Inferior parietal cortex (tissue), 1 donor: ENCODE measurements at regions not wholly inside any gene's neighbourhood (a gene's known extent, or its start where the extent isn't known, plus 50 kb on each side); places are given as distances from the start of the nearest gene placed in this dataset.
"Not testable (repeated sequence)": the region's sequence is repeated elsewhere in the genome, so short reads cannot be mapped to it uniquely, and the experiment has no call there.

Experiments
- DNase-seq: peaks from one replicate; pipeline ENCODE4 v3.0.0-alpha.2; 2016; ENCODE audit errors: extremely low spot score

GRCh38 chr6:168255283-168255881 lies 64.2 kb downstream of the DACT2 start:
- DNase-seq = no peak

GRCh38 chr6:168252267-168252666 lies 67.3 kb downstream of the DACT2 start:
- DNase-seq = no peak

DNA sequence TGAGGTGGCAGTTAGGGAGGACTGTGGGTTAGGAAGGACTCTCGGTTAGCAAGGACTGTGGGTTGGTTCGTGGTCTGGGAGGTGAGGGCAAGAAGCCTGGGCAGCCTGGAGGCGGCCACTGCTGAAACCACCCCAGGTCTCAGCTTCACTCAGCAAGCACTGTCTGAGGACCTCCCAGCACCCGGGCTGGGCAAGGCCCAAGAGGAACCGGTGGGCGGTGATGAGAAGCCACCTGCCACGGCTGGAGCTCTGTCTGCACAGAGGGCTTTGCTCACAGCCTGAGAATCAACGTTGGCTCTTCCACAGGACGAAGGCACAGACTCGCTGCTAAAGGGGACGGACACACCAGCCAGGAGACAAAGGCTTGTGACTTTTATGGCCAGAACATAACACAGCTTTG lies 69.3 kb downstream of the DACT2 start:
- DNase-seq = no peak

DNA sequence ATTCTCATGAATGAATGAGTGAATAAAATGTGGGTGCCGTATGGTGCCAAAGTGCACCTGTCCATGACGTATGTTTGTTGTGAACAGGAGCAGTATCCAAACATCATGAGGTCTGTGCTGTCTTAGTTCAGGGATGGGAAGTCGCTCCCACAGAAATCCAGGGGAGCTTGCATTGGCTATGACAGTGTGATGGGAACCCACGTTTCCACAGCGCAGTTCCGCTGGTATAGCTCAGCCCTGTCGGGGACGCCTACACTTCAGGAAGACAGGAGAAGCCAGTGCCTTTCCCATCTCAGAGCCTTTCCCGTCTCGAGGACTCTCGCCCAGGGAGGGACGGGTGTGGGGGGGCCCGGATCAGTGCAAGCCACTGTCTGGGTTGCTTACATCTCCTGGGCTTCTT lies 69.8 kb downstream of the DACT2 start:
- DNase-seq = no peak

- no peak for DNase-seq
Measured at GRCh38 chr6:168248148-168248620, 71.4 kb downstream of the DACT2 start.

DNA sequence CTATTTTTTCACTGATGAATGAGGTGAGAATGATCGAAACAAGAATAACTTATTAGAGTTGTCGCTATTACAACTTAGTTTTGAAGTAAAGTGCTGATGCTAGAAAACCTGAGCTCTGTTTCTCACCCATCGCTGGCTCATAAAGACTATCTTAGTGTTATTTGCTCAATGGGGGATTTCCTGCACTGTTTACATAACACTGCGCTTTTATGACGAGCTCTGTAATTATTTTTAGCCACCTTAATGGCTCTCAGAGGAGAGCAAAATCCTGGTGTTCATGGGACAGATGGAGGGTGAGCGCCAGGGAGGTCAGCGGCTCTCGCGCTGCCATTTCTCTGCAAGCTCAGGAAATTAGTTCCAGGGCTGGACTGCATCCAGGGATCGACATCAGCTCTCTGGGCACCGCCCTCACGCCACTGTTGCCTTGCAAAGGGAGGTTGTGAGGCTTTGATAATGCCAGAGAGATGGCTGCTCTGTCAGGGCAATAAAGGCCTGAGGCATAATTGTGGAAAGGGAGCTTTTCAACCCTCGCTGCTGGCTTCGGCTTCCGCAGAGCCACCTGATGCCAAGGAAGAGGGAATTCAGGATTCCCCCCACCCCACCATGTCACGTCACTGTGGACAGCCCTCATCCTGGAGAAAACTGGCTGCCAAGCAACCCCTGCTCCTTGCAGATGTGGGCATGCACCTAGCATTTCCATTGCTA lies 72.0 kb downstream of the DACT2 start:
- DNase-seq = no peak

GRCh38 chr6:168244961-168245551 lies 74.5 kb downstream of the DACT2 start:
- no peak for DNase-seq

- no peak for DNase-seq
Measured at GRCh38 chr6:168243812-168244376, 75.7 kb downstream of the DACT2 start.

DNA sequence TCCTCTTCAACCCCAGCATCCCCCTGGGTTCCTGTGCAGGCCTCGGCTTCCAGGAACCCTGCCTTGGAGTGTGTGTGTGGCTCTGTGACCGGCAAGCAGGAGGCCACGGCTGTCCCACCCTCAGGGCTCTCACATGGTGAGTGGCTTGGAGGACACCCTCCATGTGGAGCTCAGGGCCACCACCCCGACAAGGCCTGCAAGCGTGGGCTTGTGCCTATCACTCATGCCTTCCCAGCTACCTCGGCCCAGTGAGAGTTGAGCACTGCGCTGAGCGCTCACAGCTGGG lies 76.7 kb downstream of the DACT2 start:
- no peak for DNase-seq

GRCh38 chr6:168242111-168242939 lies 77.3 kb downstream of the DACT2 start:
- DNase-seq = no peak

- DNase-seq = no peak
Measured at GRCh38 chr6:168240160-168240559, 79.4 kb downstream of the DACT2 start.

DNA sequence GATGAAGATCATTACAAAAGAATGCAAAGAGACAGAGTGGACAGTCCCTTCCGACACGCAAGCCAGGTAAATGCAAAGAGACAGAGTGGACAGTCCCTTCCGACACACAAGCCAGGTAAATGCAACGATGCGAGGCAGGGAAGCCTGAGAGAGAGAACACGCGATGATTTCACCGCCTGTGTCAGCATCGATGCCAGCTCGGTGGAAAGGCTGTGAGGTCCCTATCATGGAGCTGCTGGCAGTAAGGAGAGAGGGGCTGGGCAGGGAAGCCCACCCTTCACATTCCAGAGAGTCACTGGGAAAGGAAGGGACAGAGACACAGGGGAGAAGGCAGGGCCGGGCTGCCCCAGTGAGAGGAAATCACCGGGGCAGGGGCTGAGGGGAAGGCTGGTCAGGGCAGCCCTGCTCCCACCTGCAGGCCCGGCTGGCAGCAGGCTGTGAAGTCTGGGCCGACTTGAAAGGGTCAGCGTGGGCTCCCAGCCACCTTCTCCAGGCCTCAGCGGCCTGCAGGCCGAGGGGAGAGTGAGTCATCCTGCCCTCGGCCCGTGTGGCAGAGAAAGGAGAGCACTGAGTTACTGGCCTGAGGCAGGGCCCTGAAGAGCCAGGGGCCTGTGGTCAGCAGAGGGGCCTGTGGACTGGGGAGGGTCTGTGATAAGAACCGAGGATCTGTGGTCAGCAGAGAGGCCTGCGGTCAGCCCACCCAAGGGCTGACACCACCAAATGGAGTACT lies 80.4 kb downstream of the DACT2 start:
- DNase-seq = no peak

GRCh38 chr6:168238159-168238909 lies 81.2 kb downstream of the DACT2 start:
- no peak for DNase-seq

DNA sequence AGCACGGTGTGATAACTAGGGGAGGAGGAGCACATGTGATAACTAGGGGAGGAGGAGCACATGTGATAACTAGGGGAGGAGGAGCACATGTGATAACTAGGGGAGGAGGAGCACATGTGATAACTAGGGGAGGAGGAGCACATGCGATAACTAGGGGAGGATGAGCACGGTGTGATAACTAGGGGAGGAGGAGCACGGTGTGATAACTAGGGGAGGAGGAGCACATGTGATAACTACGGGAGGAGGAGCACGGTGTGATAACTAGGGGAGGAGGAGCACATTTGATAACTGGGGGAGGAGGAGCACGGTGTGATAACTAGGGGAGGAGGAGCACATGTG lies 85.7 kb downstream of the DACT2 start:
- DNase-seq = not testable (repeated sequence)

GRCh38 chr6:168232989-168233874 lies 86.3 kb downstream of the DACT2 start:
- no peak for DNase-seq

DNA sequence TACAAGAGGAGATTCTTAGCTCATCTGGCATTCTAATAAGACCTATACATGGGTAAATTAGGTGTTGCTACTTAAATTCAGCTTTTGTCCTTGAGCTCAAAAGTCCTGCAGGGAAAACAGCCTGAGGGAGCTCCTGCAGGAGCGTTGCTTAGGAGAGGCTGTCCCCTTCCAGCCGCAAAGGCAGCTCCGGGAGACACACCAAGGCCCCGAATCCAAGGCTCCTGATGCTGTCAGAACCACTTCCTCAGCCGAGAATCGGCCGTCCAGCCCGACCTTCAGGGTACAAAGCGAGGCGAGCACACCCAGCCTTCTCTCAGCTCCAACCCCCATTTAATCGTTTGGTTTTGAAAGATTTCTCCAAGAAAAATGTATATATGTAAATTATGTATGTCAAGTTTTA lies 87.0 kb downstream of the DACT2 start:
- no peak for DNase-seq

- DNase-seq = no peak
Measured at GRCh38 chr6:168232062-168232461, 87.5 kb downstream of the DACT2 start.

GRCh38 chr6:168231393-168231957 lies 88.1 kb downstream of the DACT2 start:
- no peak for DNase-seq

DNA sequence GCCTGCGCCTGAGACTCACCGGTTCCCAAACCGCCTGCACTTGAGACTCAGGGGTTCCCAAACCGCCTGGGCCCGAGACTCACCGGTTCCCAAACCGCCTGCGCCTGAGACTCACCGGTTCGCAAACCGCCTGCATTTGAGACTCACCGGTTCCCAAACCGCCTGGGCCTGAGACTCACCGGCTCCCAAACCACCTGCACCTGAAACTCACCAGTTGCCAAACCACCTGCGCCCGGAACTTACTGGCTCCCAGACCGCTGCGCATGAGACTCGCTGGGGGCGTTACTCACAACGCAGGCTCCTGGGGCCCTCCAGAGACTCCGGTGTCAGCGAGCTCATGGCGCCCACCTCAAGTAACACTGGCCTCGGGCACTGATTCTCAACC lies 90.2 kb downstream of the DACT2 start:
- DNase-seq = no peak
